ENCODE measurements at regions not wholly inside any gene's neighbourhood (a gene's known extent, or its start where the extent isn't known, plus 50 kb on each side); places are given as distances from the start of the nearest gene placed in this dataset.

- no peak for TF ChIP-seq CTCF (IDR thresholded peaks at IDR 0.05)
- TF ChIP-seq EZH2 (IDR thresholded peaks at IDR 0.05; ENCODE audit: borderline replicate concordance, insufficient read depth, low read depth, low read length, poor library complexity, severe bottlenecking), result no peak
These were observed 1179.6 kb upstream of the PCDH7 start for GRCh38 chr4:29540439-29541102.

All from B cell (primary cell).